ENCODE measurements at regions not wholly inside any gene's neighbourhood (a gene's known extent, or its start where the extent isn't known, plus 50 kb on each side); places are given as distances from the start of the nearest gene placed in this dataset.

- no peak for TF ChIP-seq CTCF (IDR thresholded peaks at IDR 0.05; ENCODE audit: control extremely low read depth, extremely low read depth)
- H3K27me3 ChIP-seq (ENCODE audit: control insufficient read depth in 3 of 3, insufficient read depth in 3 of 3, low read length in 2 of 3): no peaks in the 10 kb centered on the region
- H3K4me3 ChIP-seq: no peak overlapping the region
- H3K9ac ChIP-seq (ENCODE audit: insufficient read depth in 1 of 2, low read length in 2 of 2): no peak overlapping the region
- no peak for DNase-seq
- H3K27ac ChIP-seq (ENCODE audit: low read depth in 1 of 2, low read length in 1 of 2): no peak overlapping the region
- WGBS, 2 donors: 92 to 93% methylated on average over 4 of the region's 4 CpGs
- ATAC-seq (ENCODE audit: insufficient read depth, low FRiP score): no peak
- H3K4me1 ChIP-seq (ENCODE audit: control insufficient read depth in 5 of 5, insufficient read depth in 5 of 5, low read length in 5 of 5): peaks cover 0 to 4% (median 0%) of the 10 kb centered on the region in 5 donors
- H3K36me3 ChIP-seq (ENCODE audit: control insufficient read depth in 4 of 4, insufficient read depth in 4 of 4, low read length in 4 of 4): no peaks in the 10 kb centered on the region
- no peaks in the 10 kb centered on the region for H3K9me3 ChIP-seq (ENCODE audit: control insufficient read depth in 4 of 4, insufficient read depth in 3 of 4, low read length in 3 of 4)
Observed at GRCh38 chr6:105726902-105727655, 324.2 kb upstream of the PREP start.

- no peaks in the 10 kb centered on the region for H3K27me3 ChIP-seq (ENCODE audit: control insufficient read depth in 3 of 3, insufficient read depth in 3 of 3, low read length in 2 of 3)
- H3K4me3 ChIP-seq: no peak overlapping the region
- DNase-seq: no peak
- no peaks in the 10 kb centered on the region for H3K4me1 ChIP-seq (ENCODE audit: control insufficient read depth in 5 of 5, insufficient read depth in 5 of 5, low read length in 5 of 5)
- ATAC-seq (ENCODE audit: insufficient read depth, low FRiP score): no peak
- H3K9ac ChIP-seq (ENCODE audit: insufficient read depth in 1 of 2, low read length in 2 of 2): no peak overlapping the region
- TF ChIP-seq CTCF (IDR thresholded peaks at IDR 0.05; ENCODE audit: control extremely low read depth, extremely low read depth): no peak
- H3K36me3 ChIP-seq (ENCODE audit: control insufficient read depth in 4 of 4, insufficient read depth in 4 of 4, low read length in 4 of 4): no peaks in the 10 kb centered on the region
- H3K27ac ChIP-seq (ENCODE audit: low read depth in 1 of 2, low read length in 1 of 2): no peak overlapping the region
- peaks cover 0 to 3% (median 0%) of the 10 kb centered on the region in 4 donors for H3K9me3 ChIP-seq (ENCODE audit: control insufficient read depth in 4 of 4, insufficient read depth in 3 of 4, low read length in 3 of 4)
Observed at GRCh38 chr6:105714846-105715245, 312.0 kb upstream of the PREP start.

GRCh38 chr6:105713474-105714118, 310.7 kb upstream of the PREP start:
- Histone ChIP-seq H3K9me3 (ENCODE audit: control insufficient read depth in 4 of 4, insufficient read depth in 3 of 4, low read length in 3 of 4) (peaks cover 0 to 3% (median 0%) of the 10 kb centered on the region in 4 donors), H3K27ac (ENCODE audit: low read depth in 1 of 2, low read length in 1 of 2) (no peak overlapping the region), H3K36me3 (ENCODE audit: control insufficient read depth in 4 of 4, insufficient read depth in 4 of 4, low read length in 4 of 4) (no peaks in the 10 kb centered on the region), H3K9ac (ENCODE audit: insufficient read depth in 1 of 2, low read length in 2 of 2) (no peak overlapping the region), H3K4me1 (ENCODE audit: control insufficient read depth in 5 of 5, insufficient read depth in 5 of 5, low read length in 5 of 5) (no peaks in the 10 kb centered on the region), H3K27me3 (ENCODE audit: control insufficient read depth in 3 of 3, insufficient read depth in 3 of 3, low read length in 2 of 3) (no peaks in the 10 kb centered on the region), H3K4me3 (no peak overlapping the region)
- DNase-seq (no peak), ATAC-seq (ENCODE audit: insufficient read depth, low FRiP score) (no peak)
- WGBS, 2 donors: 96 to 100% methylated on average over 1 of the region's 1 CpG
- TF ChIP-seq CTCF (IDR thresholded peaks at IDR 0.05; ENCODE audit: control extremely low read depth, extremely low read depth): no peak
